NCI-H1436 treated with DMSO at 0.1 percent for 48 hours (cell line): ENCODE measurements at regions not wholly inside any gene's neighbourhood (a gene's known extent, or its start where the extent isn't known, plus 50 kb on each side); places are given as distances from the start of the nearest gene placed in this dataset.

Experiments
- DNase-seq: peaks from one replicate; lab custom pipeline; 2025; lab: John Stamatoyannopoulos, UW

- DNase-seq, result peak; percentile 15
Observed at GRCh38 chr12:114902665-114903064, 218.7 kb upstream of the TBX3 start.

DNA sequence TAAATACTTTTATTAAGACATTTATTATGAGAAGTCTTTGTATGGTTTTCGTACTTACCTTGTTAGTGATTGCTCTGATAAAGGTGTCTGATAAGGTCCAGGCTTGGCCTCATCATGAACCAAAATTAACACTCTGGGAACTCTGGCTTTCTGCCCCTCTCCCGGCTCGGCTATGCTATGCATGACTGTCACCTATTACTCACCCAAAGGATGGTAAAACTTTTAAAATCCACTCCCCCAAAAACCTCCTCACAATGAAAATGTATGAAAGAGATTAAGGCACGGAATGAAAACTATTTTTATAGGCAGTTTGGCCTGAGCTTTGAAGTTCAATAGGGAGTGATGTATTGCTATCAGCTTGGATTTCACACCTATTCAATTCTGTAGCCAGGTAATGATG is 217.3 kb upstream of the TBX3 start:
- no peak for DNase-seq

GRCh38 chr12:114898159-114898558 is 214.2 kb upstream of the TBX3 start:
- DNase-seq, result no peak

GRCh38 chr12:114895827-114896226 is 211.9 kb upstream of the TBX3 start:
- no peak for DNase-seq

DNA sequence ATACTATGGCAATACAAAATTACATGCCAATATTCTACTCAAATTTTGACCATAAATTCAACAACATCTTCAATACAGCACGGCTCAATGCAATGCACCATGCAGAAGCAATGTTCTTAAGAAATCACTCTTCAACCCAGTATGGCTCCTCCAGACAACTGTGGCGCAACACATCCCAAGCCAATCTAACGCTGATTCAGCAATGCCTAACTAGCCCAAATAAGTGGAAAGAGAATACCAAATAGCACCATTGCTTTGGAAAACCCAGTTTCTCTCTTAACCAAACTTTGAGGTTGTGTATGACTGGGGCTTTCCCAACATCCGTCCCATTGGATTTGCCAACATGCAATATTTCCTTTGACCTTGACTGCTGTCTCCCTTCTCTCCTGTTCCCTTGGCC is 211.1 kb upstream of the TBX3 start:
- no peak for DNase-seq

GRCh38 chr12:114894076-114894475 is 210.1 kb upstream of the TBX3 start:
- peak; percentile 41 for DNase-seq

DNA sequence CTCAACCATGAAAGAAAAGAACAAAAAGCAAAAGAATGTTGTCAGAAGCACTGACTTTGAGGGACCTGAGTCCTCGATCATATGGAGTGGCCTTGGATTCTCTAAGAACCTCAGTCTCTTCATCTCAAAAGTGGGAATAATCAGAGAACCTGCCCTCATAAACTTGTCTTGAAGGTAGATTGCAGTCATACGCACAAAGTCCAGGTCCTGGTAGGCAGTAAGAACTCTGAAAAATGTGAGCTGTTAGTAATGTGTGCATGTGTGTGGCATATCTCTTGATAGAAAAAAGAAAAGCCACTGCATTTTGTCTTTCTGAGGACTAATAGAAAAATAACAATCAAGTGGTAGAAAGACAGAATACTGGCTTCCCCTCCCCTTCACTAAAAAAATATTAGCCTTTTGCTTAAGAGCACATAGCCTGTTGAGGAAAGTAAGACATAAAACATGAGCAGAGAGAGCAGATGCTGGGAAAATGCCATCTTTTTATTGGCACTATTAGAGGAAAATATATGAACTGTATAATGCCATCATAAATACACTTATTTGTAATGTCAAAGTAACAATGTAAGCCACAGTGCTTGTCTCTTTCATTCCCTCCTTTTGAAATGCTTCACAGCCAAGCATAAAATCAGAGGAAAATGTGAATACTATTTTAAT is 205.1 kb upstream of the TBX3 start:
- no peak for DNase-seq

GRCh38 chr12:114888448-114888847 is 204.5 kb upstream of the TBX3 start:
- DNase-seq, result no peak

DNA sequence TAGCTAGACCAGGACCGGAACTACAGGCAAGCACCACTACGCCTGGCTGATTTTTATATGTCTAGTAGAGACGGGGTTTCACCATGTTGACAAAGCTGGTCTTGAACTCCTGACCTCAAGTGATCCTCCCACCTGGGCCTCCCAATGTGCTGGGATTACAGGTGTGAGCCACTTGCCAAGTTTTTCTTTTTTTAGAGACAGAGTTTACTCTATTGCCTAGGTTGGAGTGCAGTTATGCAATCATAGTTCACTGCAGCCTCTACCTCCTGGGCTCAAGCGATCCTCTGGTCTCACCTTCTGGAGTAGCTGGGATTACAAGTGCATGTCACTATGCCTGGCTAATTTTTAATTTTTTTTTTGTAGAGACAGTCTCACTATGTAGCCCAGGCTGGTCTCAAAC is 201.5 kb upstream of the TBX3 start:
- DNase-seq, result no peak

DNA sequence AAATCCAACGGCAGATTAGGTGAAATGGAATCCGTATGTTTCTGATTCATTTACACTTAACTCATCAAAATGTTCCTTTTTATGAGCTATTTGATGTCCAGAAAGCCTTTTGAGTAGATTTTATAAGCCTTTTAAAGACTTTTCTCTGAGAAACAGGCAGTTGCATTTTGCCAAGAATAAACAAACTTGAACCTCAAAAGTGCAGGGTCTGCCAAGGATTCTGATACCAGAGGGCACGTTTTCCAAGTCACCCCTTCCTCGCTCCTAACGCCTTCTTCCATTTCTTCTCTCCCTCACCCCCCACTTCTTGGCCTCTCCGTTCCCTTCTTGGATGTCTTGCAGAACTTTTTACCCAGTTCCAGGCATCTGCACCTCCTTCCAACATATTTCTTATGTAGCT is 200.6 kb upstream of the TBX3 start:
- DNase-seq, result no peak

- no peak for DNase-seq
Observed at GRCh38 chr12:114882083-114882482, 198.1 kb upstream of the TBX3 start.

- no peak for DNase-seq
Observed at GRCh38 chr12:114879354-114879753, 195.4 kb upstream of the TBX3 start.

GRCh38 chr12:114878781-114879180 is 194.8 kb upstream of the TBX3 start:
- no peak for DNase-seq

GRCh38 chr12:114876968-114877680 is 193.1 kb upstream of the TBX3 start:
- no peak for DNase-seq

DNA sequence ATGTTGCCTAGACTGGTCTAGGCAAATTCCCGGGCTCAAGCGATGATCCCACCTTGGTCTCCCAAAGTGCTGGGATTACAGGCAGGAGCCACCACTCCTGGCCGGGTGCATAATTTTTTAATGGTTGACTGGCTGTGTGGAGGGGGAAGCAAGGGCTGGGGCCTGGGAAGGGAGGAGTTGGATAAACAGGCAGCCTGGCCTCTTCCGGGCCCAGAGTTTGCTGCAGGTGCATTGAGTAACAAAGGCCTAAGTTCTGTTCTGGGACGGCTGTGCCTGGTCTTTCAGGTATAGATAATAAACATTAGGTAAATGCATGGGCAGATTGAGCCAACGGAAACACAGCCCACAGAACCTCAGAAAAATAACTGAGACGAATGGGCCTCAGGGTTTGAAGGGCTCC is 191.3 kb upstream of the TBX3 start:
- DNase-seq, result no peak

DNA sequence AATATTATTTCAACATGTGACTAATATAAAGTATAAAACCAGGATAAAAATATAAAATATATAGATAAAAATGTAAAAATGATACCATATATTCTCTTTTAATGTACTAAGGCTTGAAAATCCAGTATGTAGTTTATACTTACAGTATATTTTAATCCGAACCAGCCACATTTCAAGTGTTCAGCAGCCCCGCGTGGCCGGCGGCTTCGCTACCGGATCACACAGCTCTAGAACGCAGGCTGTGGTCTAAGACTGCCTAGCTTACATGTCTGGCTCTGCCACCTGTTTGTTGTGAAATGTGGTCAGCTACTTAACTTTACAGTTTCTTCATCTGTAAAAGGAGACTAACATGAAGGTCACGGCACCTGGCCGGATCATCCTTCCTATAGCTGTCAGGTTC is 189.7 kb upstream of the TBX3 start:
- no peak for DNase-seq

GRCh38 chr12:114868995-114869834 is 185.2 kb upstream of the TBX3 start:
- peak; percentile 33 for DNase-seq

DNA sequence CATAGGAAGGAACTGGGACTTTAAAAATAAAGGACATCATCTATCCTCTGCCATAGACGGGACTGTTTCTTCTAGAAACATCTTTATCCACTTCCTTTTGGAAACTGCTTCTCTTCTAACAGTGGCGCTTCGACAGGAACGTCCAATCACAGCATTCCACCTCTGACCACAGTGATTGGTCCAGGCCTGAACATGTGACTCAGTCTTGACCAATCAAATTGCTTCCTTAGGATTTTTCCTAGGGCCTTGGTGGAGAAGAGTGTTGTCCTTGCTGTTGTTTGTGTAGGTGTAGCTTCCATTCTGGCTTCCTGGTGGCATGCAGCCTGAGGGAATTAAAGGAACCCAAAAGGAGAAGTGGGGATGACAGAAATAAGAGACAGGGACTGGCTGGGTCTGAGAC is 182.4 kb upstream of the TBX3 start:
- DNase-seq, result no peak

DNA sequence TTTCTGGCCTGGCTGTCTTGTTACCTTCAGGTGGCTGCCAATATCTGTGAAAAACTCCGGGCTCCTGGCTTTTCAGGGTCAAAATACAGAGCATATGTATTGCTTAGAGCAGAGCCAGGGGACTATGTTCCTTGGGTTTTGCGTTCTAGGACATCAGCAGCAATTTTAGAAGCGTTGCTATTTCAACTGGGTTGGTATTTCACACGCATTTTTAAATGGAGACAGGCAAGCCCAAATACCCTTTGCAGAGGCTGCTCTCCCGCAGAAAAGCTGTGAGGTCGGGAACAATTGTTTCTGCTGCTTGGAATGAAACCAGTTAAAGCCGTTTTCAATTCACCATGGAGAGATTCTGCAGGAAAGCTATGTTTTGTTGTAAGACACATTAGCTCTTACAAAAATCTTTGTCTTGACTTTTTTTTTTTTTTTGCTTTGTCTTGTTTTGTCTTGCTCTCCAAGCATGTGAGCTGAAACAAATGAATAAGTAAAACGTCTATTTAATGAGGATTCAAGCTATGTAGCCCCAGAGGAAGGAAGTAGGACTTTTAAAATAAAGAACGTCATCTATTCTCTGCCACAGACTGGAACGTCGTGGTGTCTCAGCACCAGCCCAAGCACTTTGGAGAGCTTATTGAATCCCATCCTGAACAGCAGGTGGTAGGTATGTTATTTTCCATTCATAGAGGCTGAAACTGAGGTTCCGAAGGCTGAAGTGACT is 181.0 kb upstream of the TBX3 start:
- no peak for DNase-seq

DNA sequence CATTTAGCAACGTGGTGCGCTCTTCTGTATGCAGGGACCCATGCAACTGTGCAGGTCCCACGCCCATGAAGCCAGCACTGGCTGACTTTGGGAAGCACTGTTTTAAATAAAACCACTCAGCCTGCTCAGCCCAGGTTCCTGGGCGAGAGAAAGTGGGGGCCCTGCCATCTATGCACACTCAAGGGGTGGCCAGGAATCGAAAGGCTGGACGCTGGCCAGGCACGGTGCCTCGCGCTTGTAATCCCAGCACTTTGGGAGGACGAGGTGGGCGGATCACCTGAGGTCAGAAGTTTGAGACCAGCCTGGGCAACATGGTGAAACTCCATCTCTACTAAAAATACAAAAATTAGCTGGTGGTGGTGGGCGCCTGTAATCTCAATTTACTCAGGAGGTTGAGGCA is 179.9 kb upstream of the TBX3 start:
- no peak for DNase-seq

DNA sequence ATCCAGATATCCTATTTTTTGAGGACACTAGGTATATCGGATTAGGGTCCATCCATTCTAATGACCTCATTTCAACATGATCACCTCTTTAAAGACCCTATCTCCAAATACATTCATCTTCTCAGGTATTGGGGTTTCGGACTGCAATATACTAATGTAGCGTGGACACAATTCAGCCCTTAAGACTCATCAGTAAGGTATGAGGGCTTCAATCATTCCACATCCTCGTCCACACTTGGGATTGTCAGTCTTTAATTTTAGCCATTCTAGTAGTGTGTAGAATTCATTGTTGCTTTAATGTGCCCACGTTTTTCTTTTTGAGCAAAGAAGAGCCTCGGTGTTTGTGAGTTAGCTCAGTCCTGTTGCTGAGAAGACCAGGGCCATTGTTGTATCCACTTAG is 177.0 kb upstream of the TBX3 start:
- no peak for DNase-seq

- DNase-seq, result no peak
Observed at GRCh38 chr12:114858388-114859146, 174.6 kb upstream of the TBX3 start.
